K562 (cell line): ENCODE measurements at regions not wholly inside any gene's neighbourhood (a gene's known extent, or its start where the extent isn't known, plus 50 kb on each side); places are given as distances from the start of the nearest gene placed in this dataset.

ENCODE experiments used
- CBX8 ChIP-seq: fragments of 200-600 bp; sonication (generic); IDR thresholded peaks from 2 replicates; pipeline ENCODE4 v1.6.1; 2012; ENCODE audit warnings: borderline replicate concordance, mixed run types, low read depth, mild to moderate bottlenecking, moderate library complexity, mixed read lengths, low read length, control low read depth, inconsistent platforms; ENCODE audit not compliant: poor library complexity, severe bottlenecking; ENCODE audit errors: extremely low read depth
- FIP1L1 ChIP-seq: fragments of 200-400 bp; formaldehyde crosslinking; IDR thresholded peaks from 2 replicates; pipeline ENCODE4 v1.6.1; 2018; ENCODE audit warnings: mild to moderate bottlenecking, low read depth, low read length; ENCODE audit not compliant: poor library complexity, severe bottlenecking
- HDAC3 ChIP-seq: fragments of 450-650 bp; IDR thresholded peaks from 2 replicates; pipeline ENCODE4 v1.6.1; 2018; ENCODE audit warnings: borderline replicate concordance, mild to moderate bottlenecking, moderate library complexity; ENCODE audit not compliant: partially characterized antibody
- MED1 ChIP-seq: sonication (generic); formaldehyde crosslinking; IDR thresholded peaks from 2 replicates; pipeline ENCODE4 v1.8.1; 2023; ENCODE audit warnings: missing genetic modification reagents, borderline replicate concordance
- PRPF4 ChIP-seq: fragments of 200-400 bp; formaldehyde crosslinking; IDR thresholded peaks from one replicate; pipeline ENCODE4 v1.6.1; 2017; ENCODE audit warnings: low read length, low read depth, mild to moderate bottlenecking; ENCODE audit not compliant: insufficient read depth, poor library complexity, severe bottlenecking
- RBM25 ChIP-seq: fragments of 200-400 bp; formaldehyde crosslinking; IDR thresholded peaks from 2 replicates; pipeline ENCODE4 v1.6.1; 2018; ENCODE audit warnings: low read length, low read depth, moderate library complexity; ENCODE audit not compliant: severe bottlenecking
- SMARCC2 ChIP-seq: fragments of 450-650 bp; IDR thresholded peaks from 2 replicates; pipeline ENCODE4 v1.6.1; 2017; ENCODE audit warnings: antibody characterized with exemption, moderate library complexity, mild to moderate bottlenecking, low read depth
- ZBED1 ChIP-seq: IDR thresholded peaks from 2 replicates; pipeline ENCODE4 v1.6.1; 2014
- ZNF644 ChIP-seq: fragments of 200-800 bp; sonication (Bioruptor generic); IDR thresholded peaks from 2 replicates; pipeline ENCODE4 v1.6.1; 2016; ENCODE audit warnings: low read depth, missing genetic modification characterization, missing compliant biosample characterization
- ZNF76 ChIP-seq: fragments of 250-450 bp; sonication (Bioruptor Pico); IDR thresholded peaks from 2 replicates; pipeline ENCODE4 v1.4.0; 2020; ENCODE audit warnings: mild to moderate bottlenecking, moderate library complexity, borderline replicate concordance
- TF ChIP-seq, protein P1 (sequence below), 2 experiments: fragments of 450-650 bp in 1 of 2; sonication (generic) in 1 of 2; formaldehyde crosslinking in 1 of 2; IDR thresholded peaks; 2 replicates each; pipeline versions ENCODE4 v1.7.1 to v1.9.0; 2016 to 2022; ENCODE audit warnings: inconsistent platforms in 1 of 2, mild to moderate bottlenecking in 1 of 2, missing genetic modification reagents in 1 of 2
- TF ChIP-seq, protein P2 (sequence below): fragments of 250-450 bp; sonication (Bioruptor Pico); IDR thresholded peaks from 2 replicates; pipeline ENCODE4 v1.9.0; 2021; ENCODE audit warnings: mild to moderate bottlenecking, inconsistent platforms
- TF ChIP-seq, protein P3 (sequence below), 2 experiments: IDR thresholded peaks in 1 of 2; conservative IDR thresholded peaks in 1 of 2; 2 replicates each; pipeline ENCODE4 v1.6.1; 2016; ENCODE audit warnings: low read depth in 2 of 2, mild to moderate bottlenecking in 1 of 2, missing compliant biosample characterization in 1 of 2, missing genetic modification characterization in 1 of 2, moderate library complexity in 1 of 2

DNA sequence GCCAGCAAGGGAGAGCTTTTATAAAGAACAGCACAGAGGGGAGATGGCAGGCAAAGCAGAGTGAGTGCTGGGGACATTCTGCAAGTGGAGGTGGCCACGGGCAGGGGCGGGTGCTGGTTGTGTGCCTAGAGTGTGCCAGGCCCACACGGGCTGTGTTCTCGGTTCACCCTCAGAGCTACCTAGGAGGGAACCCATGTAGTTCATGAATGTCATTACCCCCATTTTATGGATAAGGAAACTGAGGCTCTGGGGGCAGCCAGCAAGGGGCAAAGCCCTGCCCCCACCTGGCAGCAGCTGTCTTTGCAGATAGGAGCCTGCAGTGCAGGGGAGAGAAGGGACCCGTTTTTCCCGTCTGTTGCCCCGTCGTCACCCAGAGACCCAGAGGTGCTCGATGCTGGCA, 85.2 kb upstream of the NCOR2 start (continued):
- TF ChIP-seq, protein P1, sequence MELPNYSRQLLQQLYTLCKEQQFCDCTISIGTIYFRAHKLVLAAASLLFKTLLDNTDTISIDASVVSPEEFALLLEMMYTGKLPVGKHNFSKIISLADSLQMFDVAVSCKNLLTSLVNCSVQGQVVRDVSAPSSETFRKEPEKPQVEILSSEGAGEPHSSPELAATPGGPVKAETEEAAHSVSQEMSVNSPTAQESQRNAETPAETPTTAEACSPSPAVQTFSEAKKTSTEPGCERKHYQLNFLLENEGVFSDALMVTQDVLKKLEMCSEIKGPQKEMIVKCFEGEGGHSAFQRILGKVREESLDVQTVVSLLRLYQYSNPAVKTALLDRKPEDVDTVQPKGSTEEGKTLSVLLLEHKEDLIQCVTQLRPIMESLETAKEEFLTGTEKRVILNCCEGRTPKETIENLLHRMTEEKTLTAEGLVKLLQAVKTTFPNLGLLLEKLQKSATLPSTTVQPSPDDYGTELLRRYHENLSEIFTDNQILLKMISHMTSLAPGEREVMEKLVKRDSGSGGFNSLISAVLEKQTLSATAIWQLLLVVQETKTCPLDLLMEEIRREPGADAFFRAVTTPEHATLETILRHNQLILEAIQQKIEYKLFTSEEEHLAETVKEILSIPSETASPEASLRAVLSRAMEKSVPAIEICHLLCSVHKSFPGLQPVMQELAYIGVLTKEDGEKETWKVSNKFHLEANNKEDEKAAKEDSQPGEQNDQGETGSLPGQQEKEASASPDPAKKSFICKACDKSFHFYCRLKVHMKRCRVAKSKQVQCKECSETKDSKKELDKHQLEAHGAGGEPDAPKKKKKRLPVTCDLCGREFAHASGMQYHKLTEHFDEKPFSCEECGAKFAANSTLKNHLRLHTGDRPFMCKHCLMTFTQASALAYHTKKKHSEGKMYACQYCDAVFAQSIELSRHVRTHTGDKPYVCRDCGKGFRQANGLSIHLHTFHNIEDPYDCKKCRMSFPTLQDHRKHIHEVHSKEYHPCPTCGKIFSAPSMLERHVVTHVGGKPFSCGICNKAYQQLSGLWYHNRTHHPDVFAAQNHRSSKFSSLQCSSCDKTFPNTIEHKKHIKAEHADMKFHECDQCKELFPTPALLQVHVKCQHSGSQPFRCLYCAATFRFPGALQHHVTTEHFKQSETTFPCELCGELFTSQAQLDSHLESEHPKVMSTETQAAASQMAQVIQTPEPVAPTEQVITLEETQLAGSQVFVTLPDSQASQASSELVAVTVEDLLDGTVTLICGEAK (IDR thresholded peaks at IDR 0.05) = no peak
- TF ChIP-seq, protein P1 (CRISPR knock-in tag; IDR thresholded peaks at IDR 0.05) = no peak
- no peak for TF ChIP-seq ZNF76
- TF ChIP-seq ZNF644 (tag) = no peak
- TF ChIP-seq CBX8 = no peak
- TF ChIP-seq HDAC3 = no peak
- TF ChIP-seq MED1 = no peak
- peak; percentile 68 for TF ChIP-seq RBM25
- TF ChIP-seq ZBED1 = no peak
- no peak for TF ChIP-seq SMARCC2
- TF ChIP-seq, protein P2, sequence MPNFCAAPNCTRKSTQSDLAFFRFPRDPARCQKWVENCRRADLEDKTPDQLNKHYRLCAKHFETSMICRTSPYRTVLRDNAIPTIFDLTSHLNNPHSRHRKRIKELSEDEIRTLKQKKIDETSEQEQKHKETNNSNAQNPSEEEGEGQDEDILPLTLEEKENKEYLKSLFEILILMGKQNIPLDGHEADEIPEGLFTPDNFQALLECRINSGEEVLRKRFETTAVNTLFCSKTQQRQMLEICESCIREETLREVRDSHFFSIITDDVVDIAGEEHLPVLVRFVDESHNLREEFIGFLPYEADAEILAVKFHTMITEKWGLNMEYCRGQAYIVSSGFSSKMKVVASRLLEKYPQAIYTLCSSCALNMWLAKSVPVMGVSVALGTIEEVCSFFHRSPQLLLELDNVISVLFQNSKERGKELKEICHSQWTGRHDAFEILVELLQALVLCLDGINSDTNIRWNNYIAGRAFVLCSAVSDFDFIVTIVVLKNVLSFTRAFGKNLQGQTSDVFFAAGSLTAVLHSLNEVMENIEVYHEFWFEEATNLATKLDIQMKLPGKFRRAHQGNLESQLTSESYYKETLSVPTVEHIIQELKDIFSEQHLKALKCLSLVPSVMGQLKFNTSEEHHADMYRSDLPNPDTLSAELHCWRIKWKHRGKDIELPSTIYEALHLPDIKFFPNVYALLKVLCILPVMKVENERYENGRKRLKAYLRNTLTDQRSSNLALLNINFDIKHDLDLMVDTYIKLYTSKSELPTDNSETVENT (CRISPR knock-in tag) = no peak
- TF ChIP-seq FIP1L1 = no peak
- TF ChIP-seq, protein P3, sequence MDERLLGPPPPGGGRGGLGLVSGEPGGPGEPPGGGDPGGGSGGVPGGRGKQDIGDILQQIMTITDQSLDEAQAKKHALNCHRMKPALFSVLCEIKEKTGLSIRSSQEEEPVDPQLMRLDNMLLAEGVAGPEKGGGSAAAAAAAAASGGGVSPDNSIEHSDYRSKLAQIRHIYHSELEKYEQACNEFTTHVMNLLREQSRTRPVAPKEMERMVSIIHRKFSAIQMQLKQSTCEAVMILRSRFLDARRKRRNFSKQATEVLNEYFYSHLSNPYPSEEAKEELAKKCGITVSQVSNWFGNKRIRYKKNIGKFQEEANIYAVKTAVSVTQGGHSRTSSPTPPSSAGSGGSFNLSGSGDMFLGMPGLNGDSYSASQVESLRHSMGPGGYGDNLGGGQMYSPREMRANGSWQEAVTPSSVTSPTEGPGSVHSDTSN (CRISPR knock-in tag; IDR thresholded peaks at IDR 0.05; ENCODE audit: low read depth) = no peak
- TF ChIP-seq, protein P3 (tag; conservative IDR thresholded peaks at IDR 0.05; ENCODE audit: low read depth) = no peak
- no peak for TF ChIP-seq PRPF4
